ENCODE measurements at regions not wholly inside any gene's neighbourhood (a gene's known extent, or its start where the extent isn't known, plus 50 kb on each side); places are given as distances from the start of the nearest gene placed in this dataset.

DNA sequence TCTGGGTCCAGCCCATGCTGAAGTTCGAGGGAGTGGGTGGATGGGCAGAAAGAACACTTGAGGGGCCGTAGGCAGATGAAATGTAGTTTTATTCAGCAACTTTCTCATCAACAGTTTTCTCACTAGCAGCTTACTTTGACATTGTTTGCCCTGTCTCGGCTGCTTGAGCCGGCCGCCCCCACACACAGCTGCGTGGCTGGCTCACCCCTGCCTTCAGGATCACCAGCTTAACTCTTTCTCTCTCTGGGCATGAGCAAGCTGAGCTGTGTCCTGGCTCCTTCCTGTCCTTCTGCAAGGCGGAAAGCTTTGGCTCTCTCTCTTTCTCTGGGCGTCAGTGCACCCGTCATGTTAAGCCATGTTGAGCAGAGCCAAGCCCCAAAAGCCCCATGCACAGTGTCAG, 104.4 kb upstream of the GNG12 start:
- no peak overlapping the region for H3K4me3 ChIP-seq (ENCODE audit: low read depth, low read length)
- H3K9me3 ChIP-seq: no peaks in the 10 kb centered on the region
- TF ChIP-seq, protein P1, sequence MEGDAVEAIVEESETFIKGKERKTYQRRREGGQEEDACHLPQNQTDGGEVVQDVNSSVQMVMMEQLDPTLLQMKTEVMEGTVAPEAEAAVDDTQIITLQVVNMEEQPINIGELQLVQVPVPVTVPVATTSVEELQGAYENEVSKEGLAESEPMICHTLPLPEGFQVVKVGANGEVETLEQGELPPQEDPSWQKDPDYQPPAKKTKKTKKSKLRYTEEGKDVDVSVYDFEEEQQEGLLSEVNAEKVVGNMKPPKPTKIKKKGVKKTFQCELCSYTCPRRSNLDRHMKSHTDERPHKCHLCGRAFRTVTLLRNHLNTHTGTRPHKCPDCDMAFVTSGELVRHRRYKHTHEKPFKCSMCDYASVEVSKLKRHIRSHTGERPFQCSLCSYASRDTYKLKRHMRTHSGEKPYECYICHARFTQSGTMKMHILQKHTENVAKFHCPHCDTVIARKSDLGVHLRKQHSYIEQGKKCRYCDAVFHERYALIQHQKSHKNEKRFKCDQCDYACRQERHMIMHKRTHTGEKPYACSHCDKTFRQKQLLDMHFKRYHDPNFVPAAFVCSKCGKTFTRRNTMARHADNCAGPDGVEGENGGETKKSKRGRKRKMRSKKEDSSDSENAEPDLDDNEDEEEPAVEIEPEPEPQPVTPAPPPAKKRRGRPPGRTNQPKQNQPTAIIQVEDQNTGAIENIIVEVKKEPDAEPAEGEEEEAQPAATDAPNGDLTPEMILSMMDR (IDR thresholded peaks at IDR 0.05; ENCODE audit: insufficient read depth in 1 of 2, low read depth in 1 of 2, low read length in 1 of 2, severe bottlenecking in 1 of 2, unreplicated experiment in 1 of 2): no peak
- Mint-ChIP-seq H3K36me3 (ENCODE audit: insufficient read depth, unreplicated experiment) (no peaks in the 10 kb centered on the region), H3K9me3 (ENCODE audit: unreplicated experiment) (no peaks in the 10 kb centered on the region), H3K27me3 (ENCODE audit: insufficient read depth, unreplicated experiment) (no peaks in the 10 kb centered on the region), H3K4me1 (ENCODE audit: low read depth, unreplicated experiment) (no peaks in the 10 kb centered on the region), H3K27ac (ENCODE audit: unreplicated experiment) (no peak overlapping the region), H3K4me3 (ENCODE audit: unreplicated experiment) (no peak overlapping the region)
- no peak for DNase-seq
- ChIA-PET POLR2A (no interaction called here), CTCF (no interaction called here)
- no peaks in the 10 kb centered on the region for H3K36me3 ChIP-seq (ENCODE audit: control insufficient read depth, insufficient read depth, low read length)
- intact Hi-C loops (cut with micrococcal nuclease; ENCODE audit: unreplicated experiment): no loop called here
- no peaks in the 10 kb centered on the region for H3K4me1 ChIP-seq
- no peaks in the 10 kb centered on the region for H3K27me3 ChIP-seq (replicated peaks; ENCODE audit: control insufficient read depth, insufficient read depth, low read length)
- no TSS peak for BruUV-seq (replicated peaks)

DNA sequence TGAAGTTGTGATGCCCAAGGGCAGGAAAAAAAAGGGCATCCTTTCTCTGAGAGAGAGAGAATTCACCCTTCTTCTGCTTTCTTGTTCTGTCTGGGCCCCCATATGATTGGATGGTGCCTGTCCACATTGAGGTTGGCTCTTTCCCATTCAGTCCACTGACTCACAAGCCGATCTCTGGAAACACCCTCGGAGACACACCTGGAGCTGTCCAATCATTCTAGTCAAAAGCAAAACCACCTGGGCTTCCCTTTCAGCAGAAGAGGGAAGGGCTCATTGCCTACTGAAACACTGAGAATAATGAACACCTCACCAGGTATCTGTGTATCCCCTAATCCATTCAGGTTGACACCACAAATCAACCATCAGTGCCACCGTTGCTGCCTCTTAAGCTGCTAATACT, 103.7 kb upstream of the GNG12 start:
- CTCF ChIA-PET: no interaction called here
- BruUV-seq (replicated peaks): no TSS peak
- Mint-ChIP-seq H3K27ac (ENCODE audit: unreplicated experiment) (no peak overlapping the region), H3K36me3 (ENCODE audit: insufficient read depth, unreplicated experiment) (no peaks in the 10 kb centered on the region), H3K27me3 (ENCODE audit: insufficient read depth, unreplicated experiment) (no peaks in the 10 kb centered on the region), H3K4me1 (ENCODE audit: low read depth, unreplicated experiment) (no peaks in the 10 kb centered on the region), H3K9me3 (ENCODE audit: unreplicated experiment) (no peaks in the 10 kb centered on the region), H3K4me3 (ENCODE audit: unreplicated experiment) (no peak overlapping the region)
- POLR2A ChIA-PET: no interaction called here
- Histone ChIP-seq H3K4me3 (ENCODE audit: low read depth, low read length) (no peak overlapping the region), H3K4me1 (no peaks in the 10 kb centered on the region), H3K27me3 (replicated peaks; ENCODE audit: control insufficient read depth, insufficient read depth, low read length) (no peaks in the 10 kb centered on the region), H3K36me3 (ENCODE audit: control insufficient read depth, insufficient read depth, low read length) (no peaks in the 10 kb centered on the region), H3K9me3 (no peaks in the 10 kb centered on the region)
- TF ChIP-seq, protein P1 (IDR thresholded peaks at IDR 0.05; ENCODE audit: insufficient read depth in 1 of 2, low read depth in 1 of 2, low read length in 1 of 2, severe bottlenecking in 1 of 2, unreplicated experiment in 1 of 2): no peak
- intact Hi-C loops (cut with micrococcal nuclease; ENCODE audit: unreplicated experiment): no loop called here
- DNase-seq: no peak

DNA sequence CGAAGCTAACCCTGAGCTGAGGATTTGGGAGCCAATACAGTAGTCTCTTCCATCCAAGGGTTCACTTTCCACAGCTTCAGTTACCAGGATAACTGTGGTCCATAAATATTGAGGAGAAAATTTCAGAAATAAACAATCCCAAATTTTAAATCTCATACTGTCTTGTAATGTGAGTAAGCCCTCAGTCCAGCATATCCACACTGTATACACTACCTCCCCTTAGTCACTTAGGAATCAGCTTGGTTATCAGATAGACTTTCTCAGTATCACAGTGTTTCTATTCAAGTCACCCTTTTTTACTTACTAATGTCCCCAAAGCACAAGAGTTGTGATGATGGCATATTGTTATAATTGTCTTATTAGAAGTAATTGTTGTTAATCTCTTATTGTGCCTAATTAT, 102.3 kb upstream of the GNG12 start:
- POLR2A ChIA-PET: no interaction called here
- CTCF ChIA-PET: no interaction called here
- TF ChIP-seq, protein P1 (IDR thresholded peaks at IDR 0.05; ENCODE audit: insufficient read depth in 1 of 2, low read depth in 1 of 2, low read length in 1 of 2, severe bottlenecking in 1 of 2, unreplicated experiment in 1 of 2): no peak
- Mint-ChIP-seq H3K9me3 (ENCODE audit: unreplicated experiment) (no peaks in the 10 kb centered on the region), H3K36me3 (ENCODE audit: insufficient read depth, unreplicated experiment) (no peaks in the 10 kb centered on the region), H3K27me3 (ENCODE audit: insufficient read depth, unreplicated experiment) (peaks cover 5% of the 10 kb centered on the region), H3K4me1 (ENCODE audit: low read depth, unreplicated experiment) (no peaks in the 10 kb centered on the region), H3K4me3 (ENCODE audit: unreplicated experiment) (no peak overlapping the region), H3K27ac (ENCODE audit: unreplicated experiment) (no peak overlapping the region)
- intact Hi-C loops (cut with micrococcal nuclease; ENCODE audit: unreplicated experiment): no loop called here
- Histone ChIP-seq H3K9me3 (no peaks in the 10 kb centered on the region), H3K4me3 (ENCODE audit: low read depth, low read length) (no peak overlapping the region), H3K27me3 (replicated peaks; ENCODE audit: control insufficient read depth, insufficient read depth, low read length) (no peaks in the 10 kb centered on the region), H3K4me1 (no peaks in the 10 kb centered on the region), H3K36me3 (ENCODE audit: control insufficient read depth, insufficient read depth, low read length) (no peaks in the 10 kb centered on the region)
- BruUV-seq (replicated peaks): no TSS peak
- DNase-seq: no peak
